ENCODE measurements at regions not wholly inside any gene's neighbourhood (a gene's known extent, or its start where the extent isn't known, plus 50 kb on each side); places are given as distances from the start of the nearest gene placed in this dataset.

GRCh38 chr18:73691624-73692023 lies 456.0 kb downstream of the FBXO15 start:
- H3K4me1 ChIP-seq (ENCODE audit: control insufficient read depth in 1 of 2, insufficient read depth in 2 of 2, low read length in 2 of 2) = no peaks in the 10 kb centered on the region
- no peak overlapping the region for H3K27ac ChIP-seq (ENCODE audit: low read length)
- H3K9me3 ChIP-seq (ENCODE audit: control insufficient read depth in 1 of 2, low read length in 2 of 2) = no peaks in the 10 kb centered on the region
- H3K4me3 ChIP-seq (ENCODE audit: low read depth in 1 of 2, low read length in 2 of 2) = no peak overlapping the region
- no peaks in the 10 kb centered on the region for H3K36me3 ChIP-seq (ENCODE audit: control insufficient read depth in 1 of 2, insufficient read depth in 2 of 2, low read length in 2 of 2)
- no peaks in the 10 kb centered on the region for H3K27me3 ChIP-seq (ENCODE audit: low read depth, low read length)

DNA sequence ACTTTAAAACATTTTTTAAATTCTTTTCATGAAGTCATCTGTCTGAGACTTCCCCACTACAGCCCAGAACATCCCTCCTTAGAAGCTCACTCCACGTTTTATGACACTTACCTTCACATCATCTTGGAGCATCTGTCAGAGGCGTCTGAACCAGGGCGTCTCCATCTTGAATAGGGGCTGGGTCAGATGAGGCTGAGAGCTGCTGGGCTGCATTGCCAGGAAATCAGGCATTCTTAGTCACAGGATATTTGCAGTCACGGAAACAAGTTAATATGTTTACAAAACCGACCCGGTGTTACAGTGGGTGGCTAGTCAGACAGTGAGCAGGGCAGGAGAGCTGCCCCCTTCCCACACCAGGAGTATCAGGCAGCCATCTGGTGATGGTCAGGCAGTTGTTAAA lies 456.5 kb downstream of the FBXO15 start:
- H3K4me3 ChIP-seq (ENCODE audit: low read depth in 1 of 2, low read length in 2 of 2) = no peak overlapping the region
- no peaks in the 10 kb centered on the region for H3K36me3 ChIP-seq (ENCODE audit: control insufficient read depth in 1 of 2, insufficient read depth in 2 of 2, low read length in 2 of 2)
- H3K27ac ChIP-seq (ENCODE audit: low read length) = no peak overlapping the region

GRCh38 chr18:73690222-73690621 lies 457.4 kb downstream of the FBXO15 start:
- Histone ChIP-seq H3K27ac (ENCODE audit: low read length) (no peak overlapping the region), H3K36me3 (ENCODE audit: control insufficient read depth in 1 of 2, insufficient read depth in 2 of 2, low read length in 2 of 2) (no peaks in the 10 kb centered on the region), H3K4me1 (ENCODE audit: control insufficient read depth in 1 of 2, insufficient read depth in 2 of 2, low read length in 2 of 2) (no peaks in the 10 kb centered on the region), H3K27me3 (ENCODE audit: low read depth, low read length) (no peaks in the 10 kb centered on the region), H3K9me3 (ENCODE audit: control insufficient read depth in 1 of 2, low read length in 2 of 2) (no peaks in the 10 kb centered on the region), H3K4me3 (ENCODE audit: low read depth in 1 of 2, low read length in 2 of 2) (no peak overlapping the region)

More for the DNA sequence above, 456.5 kb downstream of the FBXO15 start:
- H3K27me3 ChIP-seq (ENCODE audit: low read depth, low read length) = no peaks in the 10 kb centered on the region
- H3K4me1 ChIP-seq (ENCODE audit: control insufficient read depth in 1 of 2, insufficient read depth in 2 of 2, low read length in 2 of 2) = no peaks in the 10 kb centered on the region
- H3K9me3 ChIP-seq (ENCODE audit: control insufficient read depth in 1 of 2, low read length in 2 of 2) = no peaks in the 10 kb centered on the region

GRCh38 chr18:73688851-73689711 lies 458.6 kb downstream of the FBXO15 start:
- Histone ChIP-seq H3K4me1 (ENCODE audit: control insufficient read depth in 1 of 2, insufficient read depth in 2 of 2, low read length in 2 of 2) (no peaks in the 10 kb centered on the region), H3K4me3 (ENCODE audit: low read depth in 1 of 2, low read length in 2 of 2) (no peak overlapping the region), H3K27me3 (ENCODE audit: low read depth, low read length) (no peaks in the 10 kb centered on the region), H3K9me3 (ENCODE audit: control insufficient read depth in 1 of 2, low read length in 2 of 2) (no peaks in the 10 kb centered on the region), H3K36me3 (ENCODE audit: control insufficient read depth in 1 of 2, insufficient read depth in 2 of 2, low read length in 2 of 2) (no peaks in the 10 kb centered on the region), H3K27ac (ENCODE audit: low read length) (no peak overlapping the region)

DNA sequence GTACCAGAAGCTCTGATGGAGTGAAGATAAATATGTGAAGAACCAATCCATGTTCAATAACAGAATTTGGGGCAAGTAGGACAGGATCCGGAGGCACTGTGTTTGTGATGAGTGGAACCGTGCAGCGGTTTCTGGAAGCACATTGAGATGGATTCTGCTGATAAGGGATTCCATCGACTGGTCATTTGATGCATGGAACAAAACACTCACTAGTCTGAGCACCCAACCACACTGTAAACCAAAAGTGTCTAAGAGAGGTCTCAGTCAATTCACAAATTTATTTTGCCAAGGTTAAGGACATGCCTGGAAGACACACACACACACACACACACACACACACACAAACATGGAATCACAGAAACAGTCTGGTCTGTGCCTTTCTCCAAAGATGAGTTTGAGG lies 459.5 kb downstream of the FBXO15 start:
- Histone ChIP-seq H3K27me3 (ENCODE audit: low read depth, low read length) (no peaks in the 10 kb centered on the region), H3K4me1 (ENCODE audit: control insufficient read depth in 1 of 2, insufficient read depth in 2 of 2, low read length in 2 of 2) (no peaks in the 10 kb centered on the region), H3K9me3 (ENCODE audit: control insufficient read depth in 1 of 2, low read length in 2 of 2) (no peaks in the 10 kb centered on the region), H3K4me3 (ENCODE audit: low read depth in 1 of 2, low read length in 2 of 2) (no peak overlapping the region), H3K27ac (ENCODE audit: low read length) (no peak overlapping the region), H3K36me3 (ENCODE audit: control insufficient read depth in 1 of 2, insufficient read depth in 2 of 2, low read length in 2 of 2) (no peaks in the 10 kb centered on the region)

DNA sequence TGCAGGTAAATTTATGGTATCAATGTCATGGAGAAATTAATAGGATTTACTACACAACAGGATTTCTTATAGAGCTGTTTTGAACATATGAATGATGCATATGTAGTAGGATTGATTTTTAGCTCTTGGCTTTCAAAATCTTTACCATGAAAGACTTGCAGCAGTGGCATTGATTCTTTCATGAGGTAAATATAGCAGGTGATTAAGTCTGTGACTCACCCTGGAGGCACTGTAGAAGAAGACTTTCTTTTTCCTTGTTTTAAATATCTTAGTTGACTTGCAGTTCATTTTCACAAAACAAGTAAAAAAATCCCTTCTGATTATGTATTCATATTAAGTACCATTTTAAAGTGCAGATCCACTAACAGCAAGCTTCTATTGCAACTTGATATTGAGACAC lies 463.0 kb downstream of the FBXO15 start:
- Histone ChIP-seq H3K4me1 (ENCODE audit: control insufficient read depth in 1 of 2, insufficient read depth in 2 of 2, low read length in 2 of 2) (no peaks in the 10 kb centered on the region), H3K36me3 (ENCODE audit: control insufficient read depth in 1 of 2, insufficient read depth in 2 of 2, low read length in 2 of 2) (no peaks in the 10 kb centered on the region), H3K9me3 (ENCODE audit: control insufficient read depth in 1 of 2, low read length in 2 of 2) (no peaks in the 10 kb centered on the region), H3K27ac (ENCODE audit: low read length) (no peak overlapping the region), H3K4me3 (ENCODE audit: low read depth in 1 of 2, low read length in 2 of 2) (no peak overlapping the region), H3K27me3 (ENCODE audit: low read depth, low read length) (no peaks in the 10 kb centered on the region)

DNA sequence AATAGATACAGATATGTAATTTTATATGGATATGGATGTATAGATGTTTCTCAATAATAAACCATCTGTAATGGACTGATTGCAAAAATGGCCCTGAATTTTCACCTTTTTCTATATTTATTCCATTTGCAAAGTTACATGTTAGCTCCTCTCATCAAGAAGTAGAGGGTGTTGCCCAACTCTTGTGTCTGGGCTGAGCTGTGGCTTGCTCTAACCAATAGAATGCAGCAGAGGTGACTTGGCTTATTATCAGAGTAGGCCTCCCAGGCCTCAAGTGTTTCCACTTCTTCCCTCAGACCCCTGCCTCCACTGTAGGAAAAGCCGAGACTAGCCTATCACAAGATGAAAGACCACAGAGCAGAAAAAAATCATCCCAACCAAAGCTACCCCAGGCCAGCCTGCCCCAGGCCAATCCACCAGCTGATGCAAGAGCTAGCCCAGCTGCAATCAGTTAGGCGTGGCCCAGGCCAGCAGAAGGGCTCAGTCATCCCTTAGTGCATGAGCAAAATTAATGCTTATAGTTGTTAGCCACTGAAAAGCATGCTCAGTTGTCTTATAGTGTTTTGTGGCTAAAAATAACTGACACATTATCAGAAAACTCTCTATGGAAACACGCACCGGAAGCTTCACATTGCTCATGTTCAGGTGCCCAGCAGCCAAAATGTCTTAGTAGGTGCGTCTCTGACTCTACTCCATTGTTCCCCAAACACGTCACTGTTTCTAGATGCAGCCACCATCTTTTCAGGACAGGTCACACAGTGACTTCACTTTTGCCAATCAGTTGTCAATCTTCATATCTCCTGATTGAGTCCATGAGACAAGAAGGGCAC lies 464.0 kb downstream of the FBXO15 start:
- Histone ChIP-seq H3K36me3 (ENCODE audit: control insufficient read depth in 1 of 2, insufficient read depth in 2 of 2, low read length in 2 of 2) (no peaks in the 10 kb centered on the region), H3K27me3 (ENCODE audit: low read depth, low read length) (no peaks in the 10 kb centered on the region), H3K9me3 (ENCODE audit: control insufficient read depth in 1 of 2, low read length in 2 of 2) (no peaks in the 10 kb centered on the region), H3K4me3 (ENCODE audit: low read depth in 1 of 2, low read length in 2 of 2) (no peak overlapping the region), H3K4me1 (ENCODE audit: control insufficient read depth in 1 of 2, insufficient read depth in 2 of 2, low read length in 2 of 2) (no peaks in the 10 kb centered on the region), H3K27ac (ENCODE audit: low read length) (no peak overlapping the region)

- no peak overlapping the region for H3K27ac ChIP-seq (ENCODE audit: low read length)
These were observed 465.7 kb downstream of the FBXO15 start for GRCh38 chr18:73681912-73682311.

DNA sequence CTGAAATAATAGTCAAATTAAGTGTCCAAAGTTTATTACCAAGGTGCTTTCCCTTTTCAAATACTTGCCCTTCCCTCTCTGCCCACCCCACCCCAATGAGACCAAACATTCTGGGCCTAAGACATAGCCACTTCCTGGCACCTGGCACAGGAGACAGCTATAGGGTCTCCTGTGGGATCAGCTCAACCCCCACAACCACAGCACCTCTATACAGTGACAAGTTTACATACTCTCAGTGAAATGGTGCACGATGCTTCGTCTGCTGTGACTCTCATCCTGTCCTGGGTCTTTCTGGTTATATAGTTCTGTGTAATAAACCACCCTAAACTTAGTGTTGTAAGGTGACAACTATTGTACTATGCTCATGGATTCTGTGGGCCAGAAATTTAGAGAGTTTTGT lies 466.2 kb downstream of the FBXO15 start:
- H3K9me3 ChIP-seq (ENCODE audit: control insufficient read depth in 1 of 2, low read length in 2 of 2) = no peaks in the 10 kb centered on the region
- H3K36me3 ChIP-seq (ENCODE audit: control insufficient read depth in 1 of 2, insufficient read depth in 2 of 2, low read length in 2 of 2) = no peaks in the 10 kb centered on the region
- H3K4me1 ChIP-seq (ENCODE audit: control insufficient read depth in 1 of 2, insufficient read depth in 2 of 2, low read length in 2 of 2) = no peaks in the 10 kb centered on the region
- H3K4me3 ChIP-seq (ENCODE audit: low read depth in 1 of 2, low read length in 2 of 2) = no peak overlapping the region
- no peak overlapping the region for H3K27ac ChIP-seq (ENCODE audit: low read length)
- H3K27me3 ChIP-seq (ENCODE audit: low read depth, low read length) = no peaks in the 10 kb centered on the region

More at GRCh38 chr18:73681912-73682311, 465.7 kb downstream of the FBXO15 start:
- Histone ChIP-seq H3K4me3 (ENCODE audit: low read depth in 1 of 2, low read length in 2 of 2) (no peak overlapping the region), H3K9me3 (ENCODE audit: control insufficient read depth in 1 of 2, low read length in 2 of 2) (no peaks in the 10 kb centered on the region), H3K27me3 (ENCODE audit: low read depth, low read length) (no peaks in the 10 kb centered on the region), H3K36me3 (ENCODE audit: control insufficient read depth in 1 of 2, insufficient read depth in 2 of 2, low read length in 2 of 2) (no peaks in the 10 kb centered on the region), H3K4me1 (ENCODE audit: control insufficient read depth in 1 of 2, insufficient read depth in 2 of 2, low read length in 2 of 2) (no peaks in the 10 kb centered on the region)

DNA sequence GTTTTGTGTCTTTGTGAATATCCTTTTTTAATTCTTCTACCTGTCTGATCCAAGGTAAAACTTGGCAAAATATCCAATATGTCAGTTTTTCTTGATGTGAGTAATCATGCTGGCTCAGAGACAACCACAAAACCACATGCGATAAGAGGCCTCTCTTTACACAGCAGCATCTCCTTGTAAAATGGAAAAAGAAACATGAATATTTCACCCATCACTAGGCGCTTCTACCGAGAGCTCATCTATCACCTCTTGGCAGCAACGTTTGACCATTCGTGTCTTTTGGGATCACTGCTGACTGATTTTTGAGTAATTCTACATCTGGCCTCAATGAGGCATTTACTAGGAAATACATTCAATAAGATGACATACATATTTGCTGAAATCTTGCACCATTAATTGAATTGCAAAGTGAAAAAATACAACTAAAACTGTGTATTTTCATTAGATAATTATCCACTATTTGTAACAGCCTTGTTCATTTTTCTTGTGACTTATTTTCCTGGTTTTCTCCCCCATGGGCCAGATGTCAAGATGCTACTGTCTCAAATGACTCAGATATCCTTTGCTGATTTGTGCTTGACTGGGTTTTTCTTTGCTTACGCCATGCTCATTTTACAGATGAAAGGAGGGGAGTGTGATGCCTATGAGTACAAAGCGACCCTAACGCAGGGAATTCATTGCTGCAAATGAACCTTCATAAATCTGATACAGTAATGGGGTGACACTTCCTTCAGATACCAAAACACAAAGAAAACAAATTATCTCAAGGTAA lies 467.5 kb downstream of the FBXO15 start:
- no peaks in the 10 kb centered on the region for H3K4me1 ChIP-seq (ENCODE audit: control insufficient read depth in 1 of 2, insufficient read depth in 2 of 2, low read length in 2 of 2)
- no peak overlapping the region for H3K4me3 ChIP-seq (ENCODE audit: low read depth in 1 of 2, low read length in 2 of 2)
- no peaks in the 10 kb centered on the region for H3K9me3 ChIP-seq (ENCODE audit: control insufficient read depth in 1 of 2, low read length in 2 of 2)
- H3K27me3 ChIP-seq (ENCODE audit: low read depth, low read length) = no peaks in the 10 kb centered on the region
- no peak overlapping the region for H3K27ac ChIP-seq (ENCODE audit: low read length)
- no peaks in the 10 kb centered on the region for H3K36me3 ChIP-seq (ENCODE audit: control insufficient read depth in 1 of 2, insufficient read depth in 2 of 2, low read length in 2 of 2)

DNA sequence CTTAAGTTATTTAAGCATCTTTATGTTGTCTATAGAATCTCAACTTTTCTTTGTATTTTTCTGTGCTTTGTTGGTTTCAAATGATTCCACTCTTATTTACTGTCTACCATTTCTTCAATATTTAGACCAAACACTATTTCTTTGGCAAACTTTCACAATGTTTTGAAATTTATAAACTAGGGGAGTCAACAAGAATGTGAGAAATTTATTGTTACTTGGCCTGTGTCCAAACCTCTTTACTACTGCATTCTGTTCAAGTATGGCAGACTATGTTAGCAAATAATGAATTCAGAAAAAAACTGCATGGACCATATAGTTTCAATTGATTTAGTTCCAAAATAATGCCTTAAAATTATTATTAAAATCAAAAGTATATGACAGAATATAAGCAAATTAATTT lies 470.2 kb downstream of the FBXO15 start:
- H3K27me3 ChIP-seq (ENCODE audit: low read depth, low read length) = no peaks in the 10 kb centered on the region
- no peaks in the 10 kb centered on the region for H3K9me3 ChIP-seq (ENCODE audit: control insufficient read depth in 1 of 2, low read length in 2 of 2)
- no peak overlapping the region for H3K27ac ChIP-seq (ENCODE audit: low read length)
- H3K36me3 ChIP-seq (ENCODE audit: control insufficient read depth in 1 of 2, insufficient read depth in 2 of 2, low read length in 2 of 2) = no peaks in the 10 kb centered on the region
- no peaks in the 10 kb centered on the region for H3K4me1 ChIP-seq (ENCODE audit: control insufficient read depth in 1 of 2, insufficient read depth in 2 of 2, low read length in 2 of 2)
- no peak overlapping the region for H3K4me3 ChIP-seq (ENCODE audit: low read depth in 1 of 2, low read length in 2 of 2)
